ENCODE measurements at regions not wholly inside any gene's neighbourhood (a gene's known extent, or its start where the extent isn't known, plus 50 kb on each side); places are given as distances from the start of the nearest gene placed in this dataset.

DNA sequence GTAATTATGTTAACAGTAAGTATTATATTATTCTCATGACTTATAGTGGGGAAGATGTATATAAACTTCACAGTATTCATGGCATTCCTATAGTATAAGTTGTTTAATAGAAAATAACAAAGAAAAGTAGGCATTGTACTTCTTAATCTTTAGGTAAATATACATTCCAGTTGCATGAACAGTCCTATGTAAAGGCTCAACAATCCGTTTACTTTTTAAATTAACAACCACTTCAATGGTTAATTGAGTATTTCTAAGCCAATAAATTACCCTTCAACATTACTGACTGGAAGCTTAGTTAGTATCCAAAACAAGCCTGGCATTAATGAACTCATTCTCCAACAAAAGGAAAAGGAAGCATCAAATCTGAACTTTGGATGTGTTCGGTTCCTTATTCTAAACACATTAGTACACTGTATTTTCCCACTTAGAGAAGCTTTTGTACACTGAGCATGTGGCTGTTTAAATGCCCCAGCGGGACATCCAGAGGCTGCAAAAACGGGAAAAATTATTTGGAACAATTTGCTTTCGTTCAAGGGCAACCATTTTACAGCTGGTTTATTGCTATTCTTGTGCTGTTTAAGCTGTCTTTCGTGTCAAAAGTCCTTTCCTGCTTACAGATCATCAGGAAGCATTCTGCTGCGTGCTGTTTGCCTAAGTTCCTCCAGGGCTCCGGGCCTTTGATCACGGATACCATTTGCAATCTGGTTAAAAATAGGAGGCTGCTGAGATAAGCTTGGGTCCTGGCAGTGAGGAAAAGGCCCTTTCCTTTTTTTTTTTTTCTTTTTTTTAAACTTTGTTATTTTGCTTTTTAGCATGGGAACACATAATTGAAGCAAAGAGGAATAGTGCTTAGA, 460.3 kb downstream of the SPRY1 start:
- DNase-seq: no peak

DNA sequence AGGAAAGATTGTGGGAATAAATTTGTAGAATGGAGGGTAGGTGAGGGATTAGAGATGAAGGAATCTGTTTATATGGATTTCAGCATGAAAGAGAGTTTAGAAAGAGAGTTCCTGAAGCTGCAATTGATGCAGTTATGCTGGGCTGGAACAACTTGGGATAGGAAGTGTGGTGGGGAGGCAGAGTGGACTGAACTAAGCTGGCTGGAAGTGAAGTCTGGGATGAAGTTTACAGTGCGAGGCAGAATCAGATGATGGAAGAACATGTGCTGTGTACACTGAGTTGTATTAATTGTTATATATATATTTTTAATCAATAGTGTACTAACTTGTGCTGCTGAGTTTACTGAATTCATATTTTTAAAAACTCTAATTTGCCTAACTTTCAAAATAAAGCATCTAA, 461.9 kb downstream of the SPRY1 start:
- DNase-seq: no peak

DNA sequence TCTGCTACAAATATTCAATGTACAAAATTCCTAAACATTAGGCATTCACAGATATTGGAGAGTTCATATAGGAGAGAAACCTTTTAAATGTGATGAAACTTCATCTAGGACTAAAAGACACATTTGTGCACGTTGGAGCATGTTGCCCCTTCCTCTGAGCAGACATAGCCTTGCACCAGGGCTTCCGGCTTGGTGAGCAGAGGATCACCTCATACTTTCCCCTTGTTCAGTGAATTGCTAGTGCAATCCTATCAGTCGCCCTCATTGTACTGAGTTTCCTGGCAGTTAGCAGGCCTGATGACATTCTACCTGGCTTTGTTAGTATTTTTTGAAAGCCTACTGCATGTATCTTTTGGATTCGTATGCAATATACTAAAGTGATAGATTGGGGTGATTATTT, 466.2 kb downstream of the SPRY1 start:
- no peak for DNase-seq

DNA sequence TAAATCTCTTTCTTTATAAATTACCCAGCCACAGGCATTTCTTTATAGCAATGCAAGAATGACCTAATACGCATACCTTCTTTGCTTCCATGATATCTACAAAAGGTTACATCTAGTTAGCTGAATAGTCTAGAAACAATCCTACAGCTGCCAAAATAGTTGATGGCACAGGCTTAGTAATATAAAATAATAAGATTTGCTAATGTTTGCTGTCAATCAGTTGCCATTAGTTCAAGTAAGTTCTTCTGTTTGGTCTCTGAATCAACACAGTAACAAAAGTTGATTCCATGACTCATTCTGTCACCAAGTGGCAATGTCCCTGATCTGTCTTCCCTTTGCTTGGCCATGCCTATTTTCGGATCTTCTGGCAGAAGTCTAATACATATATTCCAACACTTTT, 470.2 kb downstream of the SPRY1 start:
- no peak for DNase-seq

DNA sequence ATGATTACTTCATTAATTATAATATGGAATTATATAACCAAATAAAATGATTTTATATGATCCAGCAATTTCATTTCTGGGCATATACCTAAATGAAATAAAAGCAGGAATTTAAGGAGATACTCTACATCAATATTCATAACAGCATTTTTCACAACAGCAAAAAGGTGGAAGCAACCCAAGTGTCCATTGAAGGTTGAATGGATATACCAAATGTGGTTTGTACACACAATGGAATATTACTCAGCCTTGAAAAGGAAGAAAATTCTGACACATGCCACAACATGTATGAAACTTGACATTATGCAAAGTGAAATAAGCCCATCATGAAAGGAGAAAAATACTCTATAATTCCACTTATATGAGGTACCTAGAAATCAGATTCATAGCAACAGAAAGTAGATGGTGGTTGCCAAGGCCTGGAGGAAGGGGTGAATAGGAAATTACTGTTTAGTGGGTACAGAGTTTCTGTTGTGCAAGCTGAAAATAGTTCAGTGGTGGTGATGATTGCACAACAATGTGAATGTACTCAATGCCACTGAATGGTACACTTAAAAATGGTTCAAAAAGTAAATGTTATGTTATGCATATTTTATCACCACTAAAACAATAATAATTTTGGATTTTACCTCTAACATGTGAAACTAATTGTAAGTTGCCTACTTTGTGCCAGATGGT, 471.5 kb downstream of the SPRY1 start:
- no peak for DNase-seq

DNA sequence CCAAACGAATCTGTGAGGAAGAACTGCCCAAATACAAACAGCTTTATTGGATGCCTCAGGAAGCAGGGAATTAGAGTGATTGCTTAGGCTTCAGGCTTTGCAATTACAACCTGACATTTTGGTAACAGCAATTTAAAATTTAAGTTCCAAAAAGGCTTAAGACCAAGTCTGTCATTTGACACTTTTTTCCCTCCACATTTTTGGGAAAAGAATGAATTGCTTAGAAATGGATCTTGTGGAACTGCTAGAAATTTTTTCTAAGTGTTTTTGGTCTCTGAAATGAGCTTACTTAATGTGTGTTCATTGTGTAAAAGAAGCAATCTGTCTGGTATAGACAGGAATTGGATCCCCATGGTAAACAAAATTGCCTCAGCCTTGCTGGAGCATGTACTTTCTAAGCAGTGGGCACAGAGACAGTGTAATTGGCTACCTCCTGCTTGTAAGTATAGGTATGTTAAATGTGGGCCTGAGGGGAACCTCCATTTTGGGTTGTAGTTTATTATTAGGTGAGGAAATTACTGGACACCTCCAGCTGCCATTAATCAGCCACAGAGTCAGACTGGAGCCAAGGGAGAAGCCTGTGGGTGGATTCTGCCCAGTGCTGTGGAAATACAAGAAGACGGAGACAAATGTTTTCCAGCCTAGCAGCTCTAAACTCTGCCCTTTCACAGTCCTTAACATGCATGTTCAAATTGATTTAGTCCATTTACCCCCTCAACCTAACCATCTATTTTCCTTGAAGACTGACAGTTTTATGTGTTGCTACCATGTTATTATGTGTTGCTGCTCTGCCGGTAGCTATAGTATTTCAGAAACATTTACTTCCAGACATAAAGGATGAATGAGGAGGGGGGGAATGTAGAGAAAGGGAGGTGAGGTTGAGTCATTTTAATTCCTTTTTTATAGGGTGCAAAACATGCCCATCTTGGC, 473.0 kb downstream of the SPRY1 start:
- DNase-seq: no peak

DNA sequence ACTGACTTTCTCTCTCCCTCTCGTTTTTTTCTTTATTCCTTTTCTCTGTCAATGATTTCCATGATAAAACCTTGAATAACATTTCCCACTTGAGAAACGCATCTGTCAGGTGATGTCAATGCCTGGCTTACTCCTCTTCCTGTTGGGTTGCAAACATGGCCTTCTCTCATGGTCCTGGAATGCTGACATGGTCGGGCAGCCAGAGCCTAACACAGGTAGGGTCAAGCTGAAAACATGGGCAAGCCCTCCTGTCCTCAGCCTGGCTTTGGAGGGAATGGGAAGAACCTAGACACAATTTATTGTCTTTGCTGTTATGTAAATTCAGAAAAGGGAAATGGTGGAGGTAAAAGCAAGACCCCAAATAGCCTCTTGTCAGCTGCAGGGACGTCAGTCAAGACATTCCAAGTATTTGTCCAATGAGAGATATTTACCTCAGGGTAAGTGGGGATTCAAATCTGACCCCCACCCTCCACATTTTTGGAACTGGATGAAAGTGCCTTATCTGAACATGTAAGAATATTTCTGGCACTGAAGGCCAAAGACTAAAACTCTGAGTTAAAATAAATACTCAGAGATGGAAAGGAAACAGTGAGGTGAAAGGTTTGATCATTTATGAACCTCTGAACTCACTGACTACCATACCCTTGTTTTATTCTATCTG, 473.8 kb downstream of the SPRY1 start:
- no peak for DNase-seq

DNA sequence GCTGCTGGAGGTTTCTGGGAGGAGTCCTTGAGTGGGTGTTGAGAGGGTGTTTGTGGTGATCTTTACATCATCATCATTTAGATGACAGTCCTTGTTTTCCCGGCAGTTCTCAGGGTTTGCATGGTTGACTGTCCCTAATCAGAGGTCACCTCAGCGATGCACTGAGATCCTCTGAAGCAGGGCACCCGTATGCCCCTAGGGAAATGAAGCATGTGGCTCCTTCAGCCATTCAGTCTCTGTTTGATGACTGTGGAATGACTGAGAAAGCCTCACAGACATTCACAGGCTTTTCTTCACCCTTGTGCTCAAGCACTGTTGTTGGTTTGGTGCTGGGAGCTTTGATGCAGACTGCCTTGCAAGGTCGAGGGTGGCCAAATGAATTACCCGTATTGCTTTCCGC, 474.7 kb downstream of the SPRY1 start:
- DNase-seq: no peak

DNA sequence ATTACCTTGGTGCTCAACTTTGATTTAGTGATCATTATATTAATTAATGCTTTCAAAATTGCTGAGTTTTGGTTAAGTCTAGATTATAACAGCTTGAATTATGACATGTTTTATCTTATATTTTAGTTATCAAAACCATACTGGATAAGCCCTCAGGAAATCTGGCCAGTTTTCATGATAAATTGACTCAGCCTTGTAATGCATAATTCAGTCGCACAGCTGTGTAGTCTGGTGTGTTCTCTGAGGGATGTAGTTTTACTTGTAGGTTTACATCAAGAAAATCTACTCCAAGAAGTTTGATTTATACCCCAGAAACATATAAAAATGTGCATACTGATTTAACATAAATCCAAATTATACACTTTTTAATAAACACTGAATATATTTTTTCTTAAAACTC, 477.5 kb downstream of the SPRY1 start:
- DNase-seq: no peak

DNA sequence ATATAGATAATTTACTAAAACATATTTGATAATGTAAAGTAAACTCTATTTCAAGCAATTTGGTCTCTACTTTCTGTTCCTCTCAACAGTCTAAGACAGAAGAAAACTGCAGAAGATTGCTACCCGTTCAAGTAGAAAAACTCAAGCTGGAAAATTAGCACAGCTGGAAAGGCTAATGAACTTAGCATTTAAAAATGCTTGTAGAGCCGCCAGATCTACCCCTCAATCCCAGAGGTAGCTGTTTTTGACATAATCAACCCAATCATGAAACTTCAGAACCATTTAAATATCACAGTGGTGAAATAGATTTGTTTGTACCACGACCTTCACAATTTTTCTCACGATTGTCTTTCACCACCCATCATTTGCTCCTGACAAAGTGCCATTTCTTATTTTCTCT, 479.5 kb downstream of the SPRY1 start:
- DNase-seq: no peak

DNA sequence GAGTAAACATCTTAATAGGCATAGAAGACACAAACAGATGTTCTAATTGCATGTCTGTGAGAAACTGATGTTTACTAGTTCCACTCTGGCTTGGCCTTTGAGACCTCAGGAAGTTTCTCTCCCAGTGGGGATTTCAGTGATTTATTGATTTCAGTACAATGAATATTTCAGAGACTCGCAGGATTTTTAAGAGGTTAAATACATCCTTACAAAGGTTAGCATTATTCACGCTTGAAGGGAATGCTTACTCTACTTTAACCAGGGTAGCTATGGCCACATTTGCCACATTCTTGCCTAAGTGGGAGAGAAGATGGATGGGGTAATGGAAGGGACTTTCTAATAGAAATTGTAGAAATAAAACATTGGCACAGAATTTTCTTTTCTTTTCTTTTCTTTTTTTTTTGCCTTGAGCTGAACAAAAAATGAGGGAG, 480.1 kb downstream of the SPRY1 start:
- DNase-seq: no peak

DNA sequence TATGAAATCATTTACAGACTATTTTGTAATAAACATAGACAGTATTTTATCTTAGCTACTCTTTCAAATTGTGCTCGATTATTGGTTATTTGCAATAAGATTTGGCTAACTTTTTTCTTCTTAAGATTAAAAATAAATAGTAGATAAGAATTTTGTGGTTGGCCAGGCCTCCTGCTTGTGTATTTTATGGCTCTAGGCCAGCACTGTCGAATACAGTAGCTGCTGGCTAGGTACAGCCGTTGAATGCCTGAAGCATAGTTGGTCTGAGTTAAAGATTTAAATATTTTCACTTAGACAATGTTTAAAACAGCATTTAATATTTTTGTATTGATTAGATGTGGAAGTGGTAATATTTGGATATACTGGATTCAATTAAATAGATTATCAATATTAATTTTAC, 481.0 kb downstream of the SPRY1 start:
- DNase-seq: no peak

DNA sequence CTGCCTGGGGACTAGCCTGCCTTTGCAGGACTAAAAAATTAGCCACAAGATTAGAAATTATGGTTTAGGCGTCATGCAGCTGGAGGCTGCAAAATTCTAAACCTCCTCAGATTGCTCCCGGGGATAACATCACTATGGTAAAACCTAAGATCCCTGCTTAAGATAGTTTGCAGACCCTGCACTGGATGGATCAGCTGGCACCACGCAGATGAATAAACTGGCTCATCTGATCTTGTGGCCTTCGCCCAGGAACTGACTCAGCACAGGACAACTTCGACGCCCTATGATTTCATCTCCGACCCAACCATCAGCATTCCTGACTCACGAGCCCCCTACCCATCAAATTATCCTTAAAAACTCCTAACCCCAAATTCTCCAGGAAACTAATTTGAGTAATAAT, 482.4 kb downstream of the SPRY1 start:
- DNase-seq: no peak

DNA sequence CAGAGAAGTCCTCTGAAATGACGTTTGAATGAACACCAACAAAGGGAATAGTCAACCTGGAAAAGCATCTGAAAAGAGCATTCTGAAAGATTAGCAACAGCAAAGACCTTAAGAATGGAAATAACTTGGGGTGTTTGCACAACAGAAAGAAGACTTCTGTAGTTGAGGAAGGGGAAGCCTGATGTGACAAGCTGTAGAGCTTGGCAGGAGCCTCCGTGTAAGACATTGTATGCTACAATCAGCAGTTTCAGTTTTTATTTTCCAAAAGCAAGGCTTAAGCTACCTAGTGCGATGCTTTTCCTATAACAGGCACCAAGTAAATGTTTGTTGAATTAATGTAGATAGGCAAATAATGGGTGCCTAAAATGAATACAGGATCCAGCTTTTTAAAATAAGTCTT, 484.0 kb downstream of the SPRY1 start:
- no peak for DNase-seq

DNA sequence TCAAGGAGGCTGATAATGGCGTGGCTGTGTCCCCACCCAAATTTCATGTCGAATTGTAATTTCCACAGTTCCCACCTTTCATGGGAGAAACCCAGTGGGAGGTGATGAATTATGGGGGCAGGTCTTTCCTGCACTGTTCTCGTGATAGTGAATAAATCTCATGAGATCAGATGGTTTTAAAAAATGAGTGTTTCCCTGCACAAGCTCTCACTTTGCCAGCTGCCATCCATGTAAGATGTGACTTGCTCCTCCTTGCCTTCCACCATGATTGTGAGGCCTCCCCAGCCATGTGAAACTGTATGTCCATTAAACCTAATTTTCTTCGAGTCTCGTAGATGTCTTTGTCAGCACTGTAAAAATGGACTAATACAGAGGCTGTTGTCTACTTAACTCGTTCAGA, 488.3 kb downstream of the SPRY1 start:
- no peak for DNase-seq

DNA sequence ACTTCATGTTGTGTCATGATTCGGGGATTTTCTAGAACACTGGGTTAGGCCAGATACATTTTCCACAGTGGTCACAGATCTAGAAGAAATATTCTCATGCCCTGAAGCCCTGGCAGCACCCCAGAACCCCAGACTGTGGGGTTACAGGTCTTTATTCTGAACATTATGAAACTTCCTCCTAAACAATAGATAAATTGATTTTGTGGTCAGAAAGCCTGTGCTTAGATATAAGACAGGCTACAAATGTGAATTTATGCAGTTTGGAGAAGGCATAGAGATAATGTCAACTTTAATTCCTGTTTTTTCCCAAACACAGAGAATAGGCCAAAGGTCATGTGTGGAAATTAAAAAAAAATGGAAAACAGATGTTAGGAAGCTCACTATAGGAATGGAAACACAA, 492.9 kb downstream of the SPRY1 start:
- DNase-seq: no peak

DNA sequence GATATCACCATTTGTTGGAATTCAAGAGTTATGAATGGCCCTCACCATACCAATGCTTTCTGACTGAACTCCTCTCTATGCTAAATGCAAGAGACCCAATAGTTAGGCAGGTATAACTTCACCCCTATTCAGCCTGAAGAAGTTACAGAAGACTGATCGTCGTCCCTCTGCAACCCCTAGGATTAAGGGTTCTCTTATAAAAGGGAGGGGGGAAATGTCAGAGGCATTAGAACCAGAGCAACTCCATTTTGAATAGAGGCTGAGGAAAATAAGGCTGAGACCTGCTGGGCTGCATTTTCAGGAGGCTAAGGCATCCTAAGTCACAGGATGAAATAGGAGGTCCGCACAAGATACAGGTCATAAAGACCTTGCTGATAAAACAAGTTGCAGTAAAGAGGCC, 494.3 kb downstream of the SPRY1 start:
- no peak for DNase-seq

DNA sequence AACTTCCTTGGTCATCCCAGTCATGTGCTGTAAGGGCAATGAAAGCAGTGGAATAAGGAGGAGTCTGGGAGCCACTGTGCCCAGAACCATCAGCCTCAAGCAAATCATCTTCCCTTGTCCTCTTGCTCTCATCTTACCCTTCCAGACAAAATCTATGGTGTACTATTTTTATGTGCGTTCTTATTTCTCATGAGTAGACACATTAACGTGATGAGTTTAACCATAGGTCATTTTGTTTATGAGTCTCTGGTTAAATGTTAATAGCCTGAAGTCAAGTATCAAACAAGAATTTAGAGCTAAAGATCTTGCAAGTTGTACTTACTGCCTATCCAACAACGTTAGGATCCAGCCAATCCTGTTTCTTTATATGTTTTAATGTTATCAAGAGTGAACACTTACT, 495.3 kb downstream of the SPRY1 start:
- no peak for DNase-seq

DNA sequence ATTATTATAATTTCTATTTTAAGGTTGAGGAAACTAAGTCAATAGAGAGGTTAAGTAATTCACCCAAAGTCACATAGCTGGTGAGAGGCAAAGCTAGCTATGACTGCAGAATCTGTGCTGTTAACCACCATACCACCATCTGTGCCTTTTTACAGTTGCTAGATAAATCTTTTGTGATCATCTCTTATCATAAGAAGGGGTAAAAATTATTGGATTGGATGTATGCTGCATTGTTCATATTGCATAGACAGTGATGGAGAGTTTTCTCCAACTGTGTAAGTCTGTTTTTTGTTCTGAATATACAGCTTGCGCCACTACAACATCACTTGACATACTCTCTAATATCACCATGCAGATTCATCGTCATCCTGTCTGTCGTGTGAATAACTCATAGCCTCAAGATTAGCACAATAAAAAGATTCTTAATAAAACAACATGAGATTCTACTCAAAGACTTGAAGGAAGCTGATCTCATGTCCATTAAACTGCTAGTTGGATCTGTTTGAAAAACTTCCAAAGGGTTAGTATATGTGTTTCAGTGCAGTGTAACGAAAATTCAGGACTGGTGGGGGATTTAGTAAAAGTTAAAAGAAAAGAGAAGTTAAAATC, 495.9 kb downstream of the SPRY1 start:
- no peak for DNase-seq

DNA sequence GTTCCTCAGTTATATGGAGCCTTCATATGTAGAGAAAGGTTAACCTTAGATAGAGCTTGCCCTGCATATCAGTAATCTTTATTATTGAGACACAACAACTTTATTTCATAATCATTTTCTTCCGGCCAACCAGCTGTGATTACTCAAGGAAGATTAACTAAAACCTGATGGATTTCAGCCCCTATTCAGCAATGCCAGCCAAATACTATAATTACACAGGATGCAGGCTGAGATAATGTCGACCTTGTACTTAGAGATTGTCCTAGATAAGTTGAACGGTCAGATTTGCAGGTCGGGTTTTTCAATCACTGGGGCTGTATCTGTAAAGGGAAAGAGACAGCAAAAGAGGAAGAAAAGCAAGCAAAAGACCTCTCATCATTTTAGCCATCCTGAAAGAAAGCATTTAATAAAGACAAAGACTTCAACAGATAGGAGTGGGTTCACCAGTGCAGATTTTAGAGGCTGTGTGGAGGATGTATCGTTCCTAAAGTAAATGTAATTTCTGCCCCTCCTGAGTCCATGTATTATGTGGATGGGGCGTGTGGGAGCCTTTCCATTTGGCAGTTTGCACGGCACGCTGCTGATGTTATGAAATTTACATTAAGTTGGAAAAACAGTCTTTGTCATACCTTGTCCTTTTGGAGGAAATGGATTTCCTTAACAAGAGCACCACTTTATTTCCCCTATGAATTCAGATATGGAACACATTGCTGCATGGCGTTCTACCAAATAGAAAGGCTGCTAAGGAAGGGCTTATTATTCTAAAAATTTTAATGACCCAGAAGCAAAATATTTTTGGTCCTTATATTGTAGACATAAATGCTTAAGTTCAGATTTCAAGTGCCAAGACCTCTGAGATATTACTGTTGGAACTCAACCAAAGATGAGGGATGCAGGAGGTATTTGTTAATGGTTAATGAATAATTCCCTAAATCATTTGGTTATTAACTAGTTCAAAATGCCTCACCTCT, 496.7 kb downstream of the SPRY1 start:
- no peak for DNase-seq

DNA sequence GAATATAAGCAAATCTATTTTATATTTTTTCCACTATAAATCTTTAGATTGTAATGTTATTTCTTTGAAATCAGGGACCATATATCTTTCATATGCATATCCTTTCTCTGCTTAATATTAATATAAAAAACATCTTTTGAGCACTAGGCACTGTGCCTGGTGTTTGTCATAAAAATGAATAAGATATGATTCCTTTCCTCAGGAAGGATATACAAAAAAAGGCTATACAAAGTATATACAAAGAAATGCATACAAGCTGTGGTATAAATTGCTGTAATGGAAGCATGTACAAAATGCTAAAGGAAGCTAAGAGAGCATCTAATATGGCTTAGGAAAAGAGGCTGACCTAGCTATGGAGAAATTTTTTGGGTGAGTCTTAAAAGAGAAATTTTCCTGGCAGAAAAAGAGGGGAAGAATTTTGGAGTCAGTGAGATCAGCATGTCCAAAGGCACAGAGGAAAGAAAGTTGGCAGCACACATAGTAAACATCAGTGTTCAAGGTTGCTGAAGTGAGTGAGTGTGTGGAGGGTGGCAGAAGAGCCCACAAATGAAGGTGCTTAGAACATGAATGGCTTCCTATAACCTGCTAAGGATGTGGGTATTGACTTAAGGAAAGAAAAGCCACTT, 500.0 kb downstream of the SPRY1 start:
- no peak for DNase-seq
